Gastrocnemius medialis (tissue), 4 donors: ENCODE measurements at regions not wholly inside any gene's neighbourhood (a gene's known extent, or its start where the extent isn't known, plus 50 kb on each side); places are given as distances from the start of the nearest gene placed in this dataset.
"Not testable (repeated sequence)": the region's sequence is repeated elsewhere in the genome, so short reads cannot be mapped to it uniquely, and the experiment has no call there.

Experiments used
- CTCF ChIP-seq, 5 experiments: fragments of 450-650 bp in 3 of 5; fragments of 200-600 bp in 2 of 5; sonication (generic) in 2 of 5; IDR thresholded peaks in 4 of 5; conservative IDR thresholded peaks in 1 of 5; 1 replicate in 4 of 5; 2 replicates in 1 of 5; pipeline ENCODE4 v1.5.1; 2016 to 2019; ENCODE audit warnings: antibody characterized with exemption in 5 of 5, mild to moderate bottlenecking in 3 of 5, moderate library complexity in 3 of 5
- POLR2A ChIP-seq, 2 donors: fragments of 450-650 bp; IDR thresholded peaks; one replicate each; pipeline ENCODE4 v1.6.1; 2017; ENCODE audit warnings: antibody characterized with exemption in 2 of 2, mild to moderate bottlenecking in 2 of 2, moderate library complexity in 2 of 2

DNA sequence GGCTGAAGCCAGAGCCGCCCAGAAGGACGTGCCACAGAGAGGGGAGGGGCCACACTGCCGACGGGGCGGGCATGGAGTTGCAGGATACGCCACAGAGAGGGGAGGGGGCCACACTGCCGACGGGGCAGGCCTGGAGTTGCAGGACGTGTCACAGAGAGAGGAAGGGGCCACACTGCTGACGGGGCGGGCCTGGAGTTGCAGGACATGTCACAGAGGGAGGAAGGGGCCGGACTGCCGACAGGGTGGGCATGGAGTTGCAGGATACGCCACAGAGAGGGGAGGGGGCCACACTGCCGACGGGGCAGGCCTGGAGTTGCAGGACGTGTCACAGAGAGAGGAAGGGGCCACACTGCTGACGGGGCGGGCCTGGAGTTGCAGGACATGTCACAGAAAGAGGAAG is 99.4 kb upstream of the C1orf174 start:
- TF ChIP-seq CTCF (IDR thresholded peaks at IDR 0.05 in 4 of 5, conservative IDR thresholded peaks at IDR 0.05 in 1 of 5); POLR2A (IDR thresholded peaks at IDR 0.05): not testable (repeated sequence)
